GM18858 (cell line): ENCODE measurements at regions not wholly inside any gene's neighbourhood (a gene's known extent, or its start where the extent isn't known, plus 50 kb on each side); places are given as distances from the start of the nearest gene placed in this dataset.

Experiments used
- ATAC-seq: cut with Tn5 transposase; IDR thresholded peaks from one replicate; pipeline ENCODE4 v1.9.1; 2021; ENCODE audit not compliant: unreplicated experiment

DNA sequence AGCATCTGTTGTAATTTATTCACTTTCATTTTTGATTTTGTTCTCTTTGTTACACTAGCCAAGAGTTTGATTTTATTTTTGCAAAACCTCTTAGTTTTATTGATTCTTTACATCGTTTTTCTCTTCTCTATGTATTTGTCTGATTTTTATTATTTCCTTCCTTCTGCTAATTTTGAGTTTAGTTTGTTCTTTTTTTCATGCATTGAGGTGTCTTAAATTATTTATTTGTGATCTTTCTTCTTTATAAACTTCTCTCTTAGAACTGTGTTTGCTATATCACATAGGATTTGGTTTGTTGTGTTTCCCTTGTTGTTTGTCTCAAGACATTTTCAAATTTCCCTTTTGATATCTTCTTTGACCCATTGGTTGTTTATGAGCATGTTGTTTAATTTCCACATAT is 51.7 kb upstream of the NFKBIA start:
- ATAC-seq: no peak

DNA sequence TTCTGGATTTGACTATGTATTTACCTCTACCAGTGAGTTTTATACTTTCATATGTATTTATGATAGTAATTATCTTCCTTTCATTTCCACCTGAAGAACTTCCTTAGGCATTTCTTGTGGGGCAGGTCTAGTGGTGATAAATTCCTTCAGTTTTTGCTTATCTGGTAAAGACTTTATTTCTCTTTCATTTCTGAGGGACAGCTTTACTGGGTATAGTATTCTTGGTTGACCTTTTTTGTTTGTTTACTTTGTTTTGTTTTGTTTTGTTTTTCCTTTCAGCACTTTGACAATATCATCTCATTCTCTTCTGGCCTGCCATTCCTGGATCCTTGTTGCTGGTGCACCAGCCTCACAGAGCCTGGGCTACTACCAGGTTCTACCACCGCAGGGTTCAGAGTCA is 53.9 kb upstream of the NFKBIA start:
- no peak for ATAC-seq

DNA sequence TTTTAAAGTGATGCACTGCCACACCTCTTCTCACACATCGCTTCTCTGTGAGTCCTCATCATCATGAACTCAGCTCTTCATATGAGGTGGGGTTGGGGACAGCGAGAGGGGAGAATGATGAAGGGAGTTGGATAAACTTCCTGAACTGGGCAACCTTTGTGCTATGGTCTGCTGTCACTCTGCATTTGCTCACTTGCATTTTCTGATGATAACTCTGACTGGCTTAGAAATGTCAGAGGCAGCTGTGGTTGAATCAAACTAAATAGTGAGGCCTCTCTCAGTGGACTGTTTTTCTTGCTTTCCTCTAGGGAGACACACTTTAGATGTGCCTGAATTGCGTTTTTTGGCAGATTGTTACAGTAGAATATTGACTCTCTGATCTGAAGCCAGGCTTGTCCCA is 55.2 kb upstream of the NFKBIA start:
- ATAC-seq: no peak

DNA sequence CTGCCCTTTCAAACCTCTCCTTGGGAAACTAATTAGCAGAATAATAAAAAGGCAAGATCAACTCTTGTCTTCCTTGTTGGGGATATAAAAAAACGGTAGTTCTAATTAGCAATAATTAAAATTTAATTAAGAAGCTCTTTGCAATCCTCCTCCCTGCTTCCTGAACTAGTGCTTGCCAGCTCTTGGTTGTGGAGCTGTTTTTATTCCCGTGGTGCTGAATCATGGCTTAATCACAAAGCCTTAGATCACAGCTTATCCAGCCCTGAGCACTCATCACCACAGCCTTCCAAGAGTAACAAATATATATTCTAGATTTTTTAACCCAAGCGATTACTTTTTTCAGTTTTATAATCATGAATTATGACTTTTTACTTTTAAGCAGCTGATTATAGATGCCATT is 63.2 kb upstream of the INSM2 start:
- no peak for ATAC-seq

DNA sequence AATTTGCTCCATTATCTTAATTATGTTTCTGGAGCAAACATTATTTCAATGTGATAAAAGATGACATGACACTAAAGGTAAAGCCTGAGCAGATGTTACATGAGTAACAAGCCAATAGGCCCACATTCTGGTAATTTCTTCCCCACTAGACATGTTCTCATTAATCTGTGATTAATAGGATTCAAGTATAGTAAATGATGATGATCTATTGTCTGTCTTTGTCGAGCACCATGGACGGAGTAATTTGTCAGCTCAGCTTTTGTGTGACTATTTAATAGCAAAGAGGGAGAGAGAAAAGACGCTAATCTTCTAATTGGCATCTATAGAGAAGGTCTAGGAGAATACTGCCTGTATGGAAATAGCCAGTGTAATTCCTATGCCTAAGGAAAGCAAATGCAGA is 62.2 kb upstream of the INSM2 start:
- ATAC-seq: no peak

DNA sequence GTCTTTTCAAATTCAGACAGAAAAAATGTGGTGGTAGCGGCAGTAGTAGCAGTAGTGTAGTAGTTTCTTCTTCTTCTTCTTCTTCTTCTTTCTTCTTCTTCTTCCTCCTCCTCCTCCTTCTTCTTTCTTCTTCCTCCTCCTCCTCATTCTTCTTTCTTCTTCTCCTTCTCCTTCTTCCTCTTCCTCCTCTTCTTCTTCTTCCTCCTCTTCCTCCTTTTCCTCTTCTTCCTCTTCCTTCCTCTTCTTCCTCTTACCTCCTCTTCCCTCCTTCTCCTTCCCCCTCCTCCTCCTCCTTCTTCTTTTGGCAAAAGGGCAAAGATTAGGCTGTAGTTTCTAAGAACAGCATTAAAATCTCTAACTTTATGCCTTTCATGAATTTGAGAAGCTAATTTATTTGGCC is 59.6 kb upstream of the INSM2 start:
- no peak for ATAC-seq

DNA sequence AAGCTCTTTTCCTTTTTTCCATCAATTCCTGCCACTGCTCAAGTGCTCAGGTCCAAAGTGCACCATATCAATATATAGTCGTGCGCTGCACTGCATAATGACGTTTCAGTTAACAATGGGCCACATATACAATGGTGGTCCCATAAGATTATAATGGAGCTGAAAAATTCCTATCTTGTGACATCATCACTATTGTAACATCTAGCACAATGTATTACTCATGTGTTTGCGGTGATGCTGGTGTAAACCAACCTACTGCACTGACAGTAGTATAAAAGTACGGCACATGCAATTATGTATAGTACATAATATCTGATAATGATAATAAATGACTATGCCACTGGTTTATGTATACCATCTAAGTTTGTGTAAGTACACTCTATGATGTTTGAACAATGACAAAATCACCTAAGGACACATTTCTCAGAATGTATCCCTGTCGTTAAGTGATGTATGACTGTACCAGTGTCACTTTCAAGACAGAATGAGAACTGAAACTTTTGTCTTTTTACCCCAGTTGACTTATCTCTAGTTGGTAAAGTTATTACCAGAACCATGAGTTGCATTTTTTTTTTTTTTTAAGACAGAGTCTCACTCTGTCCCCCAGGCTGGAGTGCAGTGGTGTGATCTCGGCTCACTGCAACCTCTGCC is 53.7 kb upstream of the INSM2 start:
- peak; percentile 94 for ATAC-seq

DNA sequence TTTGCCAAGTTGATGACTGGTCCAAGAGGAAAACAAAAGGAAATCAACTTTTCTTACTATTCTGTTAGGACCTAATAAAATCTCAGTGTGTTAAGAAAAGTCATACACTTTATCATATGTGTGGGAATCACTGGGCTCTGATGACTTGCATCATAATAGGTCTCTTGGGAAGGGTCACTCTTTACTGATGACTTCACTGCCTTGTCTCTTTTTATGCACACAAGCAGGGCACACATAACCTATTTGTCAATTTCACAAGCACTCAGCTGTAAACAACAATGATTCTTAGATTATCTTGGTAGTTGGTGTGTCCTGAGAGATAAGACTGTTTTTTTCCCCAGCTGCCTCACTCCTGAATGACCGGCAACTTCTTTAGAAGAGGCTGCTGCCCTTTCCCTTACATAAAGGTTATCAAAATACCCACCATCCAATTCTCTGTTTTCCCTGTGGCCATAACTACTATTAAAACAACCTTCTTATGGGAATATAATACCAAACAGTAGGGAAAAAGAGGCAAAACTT is 50.9 kb upstream of the INSM2 start:
- ATAC-seq: no peak
